Mesothelial cell of epicardium (in vitro differentiated cells): ENCODE measurements at regions not wholly inside any gene's neighbourhood (a gene's known extent, or its start where the extent isn't known, plus 50 kb on each side); places are given as distances from the start of the nearest gene placed in this dataset.
"Not testable (repeated sequence)": the region's sequence is repeated elsewhere in the genome, so short reads cannot be mapped to it uniquely, and the experiment has no call there.

Experiments
- DNase-seq, 2 experiments: peaks; one replicate each; pipeline ENCODE4 v3.0.0; 2021; ENCODE audit warnings: low spot score in 2 of 2; ENCODE audit not compliant: unreplicated experiment in 2 of 2
- H3K27ac Mint-ChIP-seq: 2 replicates; pipeline ENCODE4 v1.8.0; 2021; ENCODE audit warnings: mixed read lengths
- H3K27me3 Mint-ChIP-seq: 2 replicates; pipeline ENCODE4 v1.8.0; 2021; ENCODE audit warnings: low read depth, mixed read lengths
- H3K36me3 Mint-ChIP-seq: 2 replicates; pipeline ENCODE4 v1.8.0; 2021; ENCODE audit warnings: mixed read lengths
- H3K4me1 Mint-ChIP-seq: 2 replicates; pipeline ENCODE4 v1.8.0; 2021; ENCODE audit warnings: mixed read lengths
- H3K4me3 Mint-ChIP-seq: 2 replicates; pipeline ENCODE4 v1.8.0; 2021; ENCODE audit warnings: mild to moderate bottlenecking, moderate library complexity, mixed read lengths
- H3K9me3 Mint-ChIP-seq: 2 replicates; pipeline ENCODE4 v1.8.0; 2021; ENCODE audit warnings: mixed read lengths
- CTCF ChIP-seq: fragments of 200-600 bp; sonication (generic); IDR thresholded peaks from one replicate; pipeline ENCODE4 v1.5.0; 2021; ENCODE audit warnings: antibody characterized with exemption; ENCODE audit not compliant: unreplicated experiment

GRCh38 chr10:26365681-26366358 lies 72.3 kb upstream of the APBB1IP start:
- TF ChIP-seq CTCF, result no peak
- H3K9me3 Mint-ChIP-seq, result peaks cover 11% of the 10 kb centered on the region
- peaks cover 8% of the 10 kb centered on the region for H3K27me3 Mint-ChIP-seq
- H3K4me3 Mint-ChIP-seq, result no peak overlapping the region
- no peak for DNase-seq
- H3K4me1 Mint-ChIP-seq, result peaks cover 11% of the 10 kb centered on the region
- H3K36me3 Mint-ChIP-seq, result no peaks in the 10 kb centered on the region
- H3K27ac Mint-ChIP-seq, result no peak overlapping the region

- not testable (repeated sequence) for H3K27ac Mint-ChIP-seq, DNase-seq, H3K4me3 Mint-ChIP-seq, H3K4me1 Mint-ChIP-seq, H3K36me3 Mint-ChIP-seq, H3K27me3 Mint-ChIP-seq
- peaks cover 11% of the 10 kb centered on the region for H3K9me3 Mint-ChIP-seq
Measured at GRCh38 chr10:26367035-26367434, 71.1 kb upstream of the APBB1IP start.

- H3K27me3 Mint-ChIP-seq, result peaks cover 10% of the 10 kb centered on the region
- peak; percentile 46 to 79 for DNase-seq
- H3K9me3 Mint-ChIP-seq, result peaks cover 11% of the 10 kb centered on the region
- TF ChIP-seq CTCF, result no peak
- no peak overlapping the region for H3K4me3 Mint-ChIP-seq
- no peaks in the 10 kb centered on the region for H3K36me3 Mint-ChIP-seq
- H3K27ac Mint-ChIP-seq, result no peak overlapping the region
- H3K4me1 Mint-ChIP-seq, result no peaks in the 10 kb centered on the region
Measured at GRCh38 chr10:26367771-26368170, 70.4 kb upstream of the APBB1IP start.

GRCh38 chr10:26368463-26368862 lies 69.7 kb upstream of the APBB1IP start:
- peaks cover 11% of the 10 kb centered on the region for H3K9me3 Mint-ChIP-seq

GRCh38 chr10:26372513-26373354 lies 65.4 kb upstream of the APBB1IP start:
- peaks cover 14% of the 10 kb centered on the region for H3K27me3 Mint-ChIP-seq

More at GRCh38 chr10:26368463-26368862, 69.7 kb upstream of the APBB1IP start:
- no peak for TF ChIP-seq CTCF
- no peak overlapping the region for H3K27ac Mint-ChIP-seq
- no peak overlapping the region for H3K4me3 Mint-ChIP-seq
- DNase-seq, result no peak
- H3K4me1 Mint-ChIP-seq, result no peaks in the 10 kb centered on the region
- H3K36me3 Mint-ChIP-seq, result no peaks in the 10 kb centered on the region
- peaks cover 14% of the 10 kb centered on the region for H3K27me3 Mint-ChIP-seq

More at GRCh38 chr10:26372513-26373354, 65.4 kb upstream of the APBB1IP start:
- no peak overlapping the region for H3K4me3 Mint-ChIP-seq
- no peak overlapping the region for H3K27ac Mint-ChIP-seq
- DNase-seq, result no peak
- H3K9me3 Mint-ChIP-seq, result peaks cover 12% of the 10 kb centered on the region
- H3K36me3 Mint-ChIP-seq, result no peaks in the 10 kb centered on the region
- TF ChIP-seq CTCF, result no peak
- H3K4me1 Mint-ChIP-seq, result no peaks in the 10 kb centered on the region
